HCT116 (cell line): ENCODE measurements at regions not wholly inside any gene's neighbourhood (a gene's known extent, or its start where the extent isn't known, plus 50 kb on each side); places are given as distances from the start of the nearest gene placed in this dataset.

Experiments
- ATAC-seq: fragments of 200-7000 bp; cut with Tn5 transposase; 2 replicates; pipeline ENCODE4 v1.9.1; 2020; ENCODE audit warnings: mild to moderate bottlenecking, moderate library complexity
- BruUV-seq: library from RNA; stranded (reverse); fragments of 400-500 nt; replicated peaks from 2 replicates; lab custom pipeline; 2021; lab: Mats Ljungman, UMichigan
- CTCF ChIA-PET: fragments of 300-600 bp; sonication (Branson Sonifier 250); formaldehyde crosslinking; loops from one replicate; lab custom pipeline; 2021; ENCODE audit warnings: antibody characterized with exemption; lab: Charles Lee
- POLR2A ChIA-PET: fragments of 300-600, 350-600 bp; sonication (Branson Sonifier 250); formaldehyde crosslinking; loops from one replicate; lab custom pipeline; 2021; ENCODE audit warnings: antibody characterized with exemption; lab: Charles Lee
- RAD21 ChIA-PET, 2 experiments: fragments of 300-600 bp; sonication (Branson Sonifier 250); formaldehyde crosslinking; loops; one replicate each; lab custom pipeline; 2023; ENCODE audit warnings: low total read pairs in 2 of 2; ENCODE audit not compliant: uncharacterized antibody in 2 of 2, unreplicated experiment in 2 of 2, low non-redundant PET in 1 of 2; lab: Charles Lee
- DNase-seq: peaks from one replicate; pipeline ENCODE4 v3.0.0-alpha.2; 2010; ENCODE audit warnings: low read depth, low spot score
- H2AFZ ChIP-seq: fragments of 200-600 bp; shearing (Covaris generic), sonication (generic); 2 replicates; pipeline ENCODE4 v1.6.1; 2017; ENCODE audit warnings: low read depth, mixed run types, mixed read lengths, antibody characterized with exemption, low read length; ENCODE audit not compliant: poor library complexity, severe bottlenecking
- H3K27ac ChIP-seq: 2 replicates; pipeline ENCODE4 v1.5.1; 2012; ENCODE audit warnings: low read depth, low read length
- H3K27me3 ChIP-seq: fragments of 200-600 bp; sonication (generic); 2 replicates; pipeline ENCODE4 v1.6.1; 2016; ENCODE audit warnings: mixed run types, low read length, mixed read lengths; ENCODE audit not compliant: insufficient read depth
- H3K36me3 ChIP-seq, 2 experiments: fragments of 200-500 bp in 1 of 2; fragments of 200-600 bp in 1 of 2; sonication (Bioruptor generic) in 1 of 2; sonication (generic) in 1 of 2; 2 replicates each; pipeline versions ENCODE4 v1.5.1 to v1.6.1; 2014 to 2016; ENCODE audit warnings: low read length in 2 of 2, inconsistent platforms in 1 of 2, mixed read lengths in 1 of 2, mixed run types in 1 of 2; ENCODE audit not compliant: insufficient read depth in 2 of 2, control insufficient read depth in 1 of 2
- H3K4me1 ChIP-seq, 2 experiments: fragments of 200-600 bp in 1 of 2; sonication (generic) in 1 of 2; 2 replicates each; pipeline versions ENCODE4 v1.5.1 to v1.6.1; 2012 to 2017; ENCODE audit warnings: low read length in 2 of 2, inconsistent platforms in 1 of 2, mild to moderate bottlenecking in 1 of 2, mixed read lengths in 1 of 2, mixed run types in 1 of 2, moderate library complexity in 1 of 2; ENCODE audit not compliant: insufficient read depth in 2 of 2, control insufficient read depth in 1 of 2
- H3K4me2 ChIP-seq: fragments of 200-600 bp; sonication (generic); 2 replicates; pipeline ENCODE4 v1.6.1; 2017; ENCODE audit warnings: mixed run types, low read length, mixed read lengths
- H3K4me3 ChIP-seq, 2 experiments: fragments of 200-600 bp in 1 of 2; sonication (generic) in 1 of 2; replicated peaks in 1 of 2; 2 replicates each; pipeline ENCODE4 v1.5.1; 2011 to 2016; ENCODE audit warnings: low read length in 2 of 2, control low read depth in 1 of 2, low read depth in 1 of 2, mild to moderate bottlenecking in 1 of 2, mixed read lengths in 1 of 2, mixed run types in 1 of 2
- H3K79me2 ChIP-seq: fragments of 200-600 bp; sonication (generic); 2 replicates; pipeline ENCODE4 v1.6.1; 2017; ENCODE audit warnings: mild to moderate bottlenecking, mixed run types, low read length, moderate library complexity, mixed read lengths; ENCODE audit not compliant: insufficient read depth
- H3K9ac ChIP-seq: fragments of 200-600 bp; sonication (generic); 2 replicates; pipeline ENCODE4 v1.6.1; 2016; ENCODE audit warnings: low read length, mixed read lengths
- H3K9me2 ChIP-seq: fragments of 200-600 bp; sonication (generic), shearing (Covaris generic); 2 replicates; pipeline ENCODE4 v1.6.1; 2017; ENCODE audit warnings: mixed run types, mild to moderate bottlenecking, moderate library complexity; ENCODE audit not compliant: insufficient read depth
- H3K9me3 ChIP-seq, 2 experiments: fragments of 200-500 bp in 1 of 2; fragments of 200-600 bp in 1 of 2; sonication (Bioruptor generic) in 1 of 2; sonication (generic) in 1 of 2; 2 replicates each; pipeline ENCODE4 v1.6.1; 2014 to 2017; ENCODE audit warnings: low read length in 2 of 2, mixed read lengths in 2 of 2, inconsistent platforms in 1 of 2, low read depth in 1 of 2, mild to moderate bottlenecking in 1 of 2, mixed run types in 1 of 2, moderate library complexity in 1 of 2; ENCODE audit not compliant: control insufficient read depth in 1 of 2, insufficient read depth in 1 of 2
- H4K20me1 ChIP-seq: fragments of 200-600 bp; sonication (generic), shearing (Covaris generic); 2 replicates; pipeline ENCODE4 v1.6.1; 2017; ENCODE audit warnings: mixed run types, mild to moderate bottlenecking, moderate library complexity; ENCODE audit not compliant: insufficient read depth
- ATF3 ChIP-seq: IDR thresholded peaks from 2 replicates; pipeline ENCODE4 v1.6.1; 2012
- CEBPB ChIP-seq: IDR thresholded peaks from 2 replicates; pipeline ENCODE4 v1.6.1; 2012; ENCODE audit warnings: low read depth
- CTCF ChIP-seq, 3 experiments: fragments of 200-600 bp in 1 of 3; sonication (generic) in 1 of 3; IDR thresholded peaks in 2 of 3; conservative IDR thresholded peaks in 1 of 3; 2 replicates each; pipeline ENCODE4 v1.5.1; 2012 to 2017; ENCODE audit warnings: low read depth in 2 of 3, low read length in 2 of 3, antibody characterized with exemption in 1 of 3, borderline replicate concordance in 1 of 3, control low read depth in 1 of 3, mild to moderate bottlenecking in 1 of 3, mixed read lengths in 1 of 3, mixed run types in 1 of 3, moderate library complexity in 1 of 3; ENCODE audit not compliant: insufficient read depth in 1 of 3
- EGR1 ChIP-seq: IDR thresholded peaks from 2 replicates; pipeline ENCODE4 v1.6.1; 2012; ENCODE audit warnings: low read depth
- ELF1 ChIP-seq: IDR thresholded peaks from 2 replicates; pipeline ENCODE4 v1.6.1; 2012; ENCODE audit warnings: low read depth, borderline replicate concordance
- EZH2phosphoT487 ChIP-seq: fragments of 200-600 bp; IDR thresholded peaks from 2 replicates; pipeline ENCODE4 v1.6.1; 2018; ENCODE audit warnings: antibody characterized with exemption, borderline replicate concordance
- FOSL1 ChIP-seq: IDR thresholded peaks from 2 replicates; pipeline ENCODE4 v1.6.1; 2012; ENCODE audit warnings: low read depth
- JUND ChIP-seq: IDR thresholded peaks from 2 replicates; pipeline ENCODE4 v1.6.1; 2012
- POLR2A ChIP-seq: IDR thresholded peaks from 2 replicates; pipeline ENCODE4 v1.7.0; 2011; ENCODE audit warnings: borderline replicate concordance; ENCODE audit not compliant: insufficient read depth, insufficient read length; ENCODE audit errors: extremely low read depth
- POLR2AphosphoS5 ChIP-seq: IDR thresholded peaks from 2 replicates; pipeline ENCODE4 v1.6.1; 2011; ENCODE audit warnings: mild to moderate bottlenecking, low read depth, low read length, moderate library complexity
- REST ChIP-seq: IDR thresholded peaks from 2 replicates; pipeline ENCODE4 v1.6.1; 2012; ENCODE audit warnings: low read depth
- SIN3A ChIP-seq: IDR thresholded peaks from 2 replicates; pipeline ENCODE4 v1.6.1; 2012; ENCODE audit warnings: low read depth
- SP1 ChIP-seq: IDR thresholded peaks from 2 replicates; pipeline ENCODE4 v1.6.1; 2012; ENCODE audit warnings: low read depth
- SRF ChIP-seq: IDR thresholded peaks from 2 replicates; pipeline ENCODE4 v1.6.1; 2012; ENCODE audit warnings: low read depth
- YY1 ChIP-seq: IDR thresholded peaks from 2 replicates; pipeline ENCODE4 v1.6.1; 2011; ENCODE audit warnings: low read length, low read depth, moderate library complexity, mild to moderate bottlenecking; ENCODE audit not compliant: insufficient replicate concordance; ENCODE audit errors: extremely low read depth
- ZFX ChIP-seq: fragments of 450-650 bp; IDR thresholded peaks from 2 replicates; pipeline ENCODE4 v1.6.1; 2017
- ZNF274 ChIP-seq: fragments of 200-500 bp; sonication (Bioruptor generic); IDR thresholded peaks from 2 replicates; pipeline ENCODE4 v1.6.1; 2014; ENCODE audit warnings: mild to moderate bottlenecking, low read depth, low read length, inconsistent platforms
- intact Hi-C: fragments of 100-400 bp; cut with micrococcal nuclease; formaldehyde crosslinking; loops from 2 replicates; pipeline ENCODE4 v1.10.0; 2022
- TF ChIP-seq, protein P1 (sequence below): IDR thresholded peaks from 2 replicates; pipeline ENCODE4 v1.6.1; 2011; ENCODE audit warnings: mild to moderate bottlenecking, low read length, moderate library complexity; ENCODE audit not compliant: insufficient replicate concordance; ENCODE audit errors: extremely low read depth

GRCh38 chr18:29823671-29824070 lies 1218.9 kb downstream of the DSC3 start:
- ChIA-PET CTCF (no interaction called here), POLR2A (no interaction called here)
- ATAC-seq = no peak

More at GRCh38 chr18:29823671-29824070, 1218.9 kb downstream of the DSC3 start:
- Histone ChIP-seq H3K4me1 (no peaks in the 10 kb centered on the region), H3K79me2 (no peaks in the 10 kb centered on the region), H3K9me2 (no peaks in the 10 kb centered on the region), H3K4me3 (no peak overlapping the region), H3K36me3 (no peaks in the 10 kb centered on the region), H4K20me1 (no peaks in the 10 kb centered on the region), H3K27me3 (no peaks in the 10 kb centered on the region), H3K4me2 (no peak overlapping the region), H3K27ac (no peak overlapping the region), H3K9ac (no peak overlapping the region), H2AFZ (no peak overlapping the region), H3K9me3 (no peaks in the 10 kb centered on the region)
- no peak for DNase-seq
- intact Hi-C loops = no loop called here
- RAD21 ChIA-PET = no interaction called here
- BruUV-seq = no TSS peak
- no peak for TF ChIP-seq SP1
- no peak for TF ChIP-seq REST
- TF ChIP-seq YY1 = no peak
- no peak for TF ChIP-seq ZNF274
- TF ChIP-seq ATF3 = no peak
- TF ChIP-seq POLR2AphosphoS5 = no peak
- TF ChIP-seq FOSL1 = no peak
- TF ChIP-seq CEBPB = no peak
- TF ChIP-seq JUND = no peak
- TF ChIP-seq POLR2A = no peak
- TF ChIP-seq, protein P1, sequence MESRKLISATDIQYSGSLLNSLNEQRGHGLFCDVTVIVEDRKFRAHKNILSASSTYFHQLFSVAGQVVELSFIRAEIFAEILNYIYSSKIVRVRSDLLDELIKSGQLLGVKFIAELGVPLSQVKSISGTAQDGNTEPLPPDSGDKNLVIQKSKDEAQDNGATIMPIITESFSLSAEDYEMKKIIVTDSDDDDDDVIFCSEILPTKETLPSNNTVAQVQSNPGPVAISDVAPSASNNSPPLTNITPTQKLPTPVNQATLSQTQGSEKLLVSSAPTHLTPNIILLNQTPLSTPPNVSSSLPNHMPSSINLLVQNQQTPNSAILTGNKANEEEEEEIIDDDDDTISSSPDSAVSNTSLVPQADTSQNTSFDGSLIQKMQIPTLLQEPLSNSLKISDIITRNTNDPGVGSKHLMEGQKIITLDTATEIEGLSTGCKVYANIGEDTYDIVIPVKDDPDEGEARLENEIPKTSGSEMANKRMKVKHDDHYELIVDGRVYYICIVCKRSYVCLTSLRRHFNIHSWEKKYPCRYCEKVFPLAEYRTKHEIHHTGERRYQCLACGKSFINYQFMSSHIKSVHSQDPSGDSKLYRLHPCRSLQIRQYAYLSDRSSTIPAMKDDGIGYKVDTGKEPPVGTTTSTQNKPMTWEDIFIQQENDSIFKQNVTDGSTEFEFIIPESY = no peak
- no peak for TF ChIP-seq ZFX
- no peak for TF ChIP-seq ELF1
- TF ChIP-seq CTCF (IDR thresholded peaks at IDR 0.05 in 2 of 3, conservative IDR thresholded peaks at IDR 0.05 in 1 of 3; ENCODE audit: borderline replicate concordance in 1 of 3, insufficient read depth in 1 of 3, low read depth in 2 of 3, low read length in 2 of 3) = no peak
- TF ChIP-seq SRF = no peak
- TF ChIP-seq EGR1 = no peak
- no peak for TF ChIP-seq SIN3A
- TF ChIP-seq EZH2phosphoT487 = no peak
- TF ChIP-seq, all 23 proteins: peak for 0
